ENCODE measurements at regions not wholly inside any gene's neighbourhood (a gene's known extent, or its start where the extent isn't known, plus 50 kb on each side); places are given as distances from the start of the nearest gene placed in this dataset.

DNA sequence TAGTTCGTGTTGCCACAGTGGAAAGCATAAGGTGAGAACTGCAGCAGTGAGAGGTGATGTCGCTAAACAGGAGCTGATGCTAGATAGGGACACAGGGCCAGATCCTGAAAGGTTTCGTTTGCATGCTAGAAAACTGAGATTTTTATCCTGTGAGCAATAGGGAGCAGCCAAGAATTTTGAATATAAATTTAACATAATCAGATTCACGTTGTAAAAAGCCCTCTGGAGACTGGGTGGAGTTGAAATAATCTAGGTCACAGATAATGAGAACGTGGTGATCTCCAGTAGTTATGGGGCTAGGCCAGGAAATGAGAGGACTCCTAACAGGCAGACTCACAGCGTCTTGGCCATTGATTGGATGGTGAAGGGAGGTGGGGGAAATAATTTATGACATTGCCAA, 92.1 kb upstream of the IMMP2L start:
- H3K36me3 ChIP-seq (ENCODE audit: control insufficient read depth in 2 of 4, insufficient read depth in 4 of 4, low read length in 3 of 4): no peaks in the 10 kb centered on the region
- FAIRE-seq: no peak
- H3K4me3 ChIP-seq (ENCODE audit: extremely low read depth in 1 of 4, insufficient read depth in 2 of 4, low read depth in 3 of 4, low read length in 4 of 4): no peak overlapping the region
- H4K91ac ChIP-seq (replicated peaks; ENCODE audit: insufficient read length, low read length): no peak overlapping the region
- H2BK20ac ChIP-seq (ENCODE audit: low read length): no peak overlapping the region
- no peak overlapping the region for H4K8ac ChIP-seq (ENCODE audit: extremely low read depth, insufficient read depth, low read length)
- no peak overlapping the region for H3K27ac ChIP-seq (ENCODE audit: low read depth, low read length)
- no peak for DNase-seq (ENCODE audit: low read depth in 1 of 2, low spot score in 2 of 2)
- H2BK15ac ChIP-seq (ENCODE audit: low read length): no peak overlapping the region
- no peaks in the 10 kb centered on the region for H3K79me1 ChIP-seq (ENCODE audit: low read depth, low read length)
- no peak overlapping the region for H4K5ac ChIP-seq (ENCODE audit: insufficient read length, low read depth, low read length)
- no peak overlapping the region for H3K4me2 ChIP-seq (ENCODE audit: insufficient read depth in 1 of 2, low read depth in 2 of 2, low read length in 2 of 2)
- no peak overlapping the region for H3K18ac ChIP-seq (ENCODE audit: extremely low read depth, low read length)
- H2BK5ac ChIP-seq (ENCODE audit: low read depth, low read length): no peak overlapping the region
- no peaks in the 10 kb centered on the region; the same call in 1 of the 2 replicates for H3K23me2 ChIP-seq (ENCODE audit: low read depth, low read length)
- no peak overlapping the region for H3K14ac ChIP-seq (ENCODE audit: insufficient read length)
- H3K79me2 ChIP-seq (ENCODE audit: control insufficient read depth in 1 of 2, insufficient read depth in 2 of 2, low read length in 2 of 2): no peaks in the 10 kb centered on the region
- no peak overlapping the region for H3K9ac ChIP-seq (replicated peaks in 1 of 4; ENCODE audit: extremely low read depth in 1 of 4, low read depth in 3 of 4, low read length in 3 of 4)
- 83% methylated on average over 6 of the region's 6 CpGs; no CpG with 5 or more reads in 1 of the 2 experiments for WGBS, 2 experiments (ENCODE audit: extremely low coverage in 1 of 2, insufficient coverage in 1 of 2, insufficient read length in 1 of 2, insufficient replicate concordance in 2 of 2, low coverage in 1 of 2, low lambda C conversion rate in 2 of 2, missing lambda C conversion rate in 1 of 2)
- H3K56ac ChIP-seq (replicated peaks; ENCODE audit: insufficient read length, low read depth, low read length): no peak overlapping the region
- H3K4ac ChIP-seq (replicated peaks; ENCODE audit: insufficient read length, low read depth, low read length): no peak overlapping the region
- no peak overlapping the region for H2BK120ac ChIP-seq (replicated peaks; ENCODE audit: low read depth, low read length)
- no peaks in the 10 kb centered on the region for H3K4me1 ChIP-seq (replicated peaks in 1 of 4; ENCODE audit: control insufficient read depth in 3 of 4, insufficient read depth in 4 of 4, low read length in 3 of 4)
- H3K27me3 ChIP-seq (replicated peaks in 1 of 4; ENCODE audit: control insufficient read depth in 3 of 4, extremely low read depth in 1 of 4, insufficient read depth in 3 of 4, low read length in 3 of 4): no peaks in the 10 kb centered on the region
- H4K20me1 ChIP-seq (replicated peaks in 1 of 2; ENCODE audit: control insufficient read depth in 1 of 2, insufficient read depth in 2 of 2, low read length in 2 of 2): no peaks in the 10 kb centered on the region
- no peaks in the 10 kb centered on the region for H3K9me3 ChIP-seq (ENCODE audit: insufficient read depth in 2 of 2, low read depth in 1 of 2, low read length in 1 of 2)
- no peak overlapping the region for H2AFZ ChIP-seq (ENCODE audit: low read length)
- POLR2A ChIA-PET (ENCODE audit: partially characterized antibody): interaction anchor here (1.2 kb wide), 1 partner anchor 92 kb away, joined by 3 read pairs; the partner anchor contains the start of gene IMMP2L
- CTCF ChIA-PET (ENCODE audit: partially characterized antibody): interaction anchor here (1.3 kb wide), 1 partner anchor 10 kb away, joined by 3 read pairs; no protein-coding TSS in a partner anchor
- no peak overlapping the region for H2BK12ac ChIP-seq (ENCODE audit: low read depth, low read length)
- no peak overlapping the region for H3K23ac ChIP-seq (ENCODE audit: insufficient read length)
- H2AK5ac ChIP-seq (ENCODE audit: low read depth, low read length): no peak overlapping the region
- TF ChIP-seq BACH1 (IDR thresholded peaks at IDR 0.05; ENCODE audit: low read length) (no peak), KDM4A (IDR thresholded peaks at IDR 0.05; ENCODE audit: low read depth, low read length, severe bottlenecking) (no peak), CHD2 (IDR thresholded peaks at IDR 0.05; ENCODE audit: low read length) (no peak), ASH2L (IDR thresholded peaks at IDR 0.05; ENCODE audit: low read length) (no peak), SP1 (IDR thresholded peaks at IDR 0.05; ENCODE audit: low read depth, low read length) (no peak), HDAC6 (IDR thresholded peaks at IDR 0.05; ENCODE audit: low read depth, low read length) (no peak), HDAC2 (IDR thresholded peaks at IDR 0.05; ENCODE audit: borderline replicate concordance in 1 of 2, low read depth in 2 of 2, low read length in 2 of 2) (no peak), CEBPB (IDR thresholded peaks at IDR 0.05; ENCODE audit: low read depth, low read length) (no peak), TBP (IDR thresholded peaks at IDR 0.05; ENCODE audit: low read depth, low read length) (no peak), BCL11A (IDR thresholded peaks at IDR 0.05; ENCODE audit: low read depth in 2 of 2, low read length in 2 of 2) (no peak), SIN3A (conservative IDR thresholded peaks at IDR 0.05 in 1 of 2, IDR thresholded peaks at IDR 0.05 in 1 of 2; ENCODE audit: low read depth in 1 of 2, low read length in 2 of 2) (no peak), MAFK (IDR thresholded peaks at IDR 0.05; ENCODE audit: low read depth, low read length) (no peak), BRCA1 (IDR thresholded peaks at IDR 0.05; ENCODE audit: low read depth, low read length) (no peak), POLR2A (IDR thresholded peaks at IDR 0.05; ENCODE audit: control extremely low read depth in 1 of 2, low read depth in 2 of 2, low read length in 2 of 2) (no peak), POU5F1 (IDR thresholded peaks at IDR 0.05; ENCODE audit: low read depth, low read length) (no peak)
- TF ChIP-seq, protein P1, sequence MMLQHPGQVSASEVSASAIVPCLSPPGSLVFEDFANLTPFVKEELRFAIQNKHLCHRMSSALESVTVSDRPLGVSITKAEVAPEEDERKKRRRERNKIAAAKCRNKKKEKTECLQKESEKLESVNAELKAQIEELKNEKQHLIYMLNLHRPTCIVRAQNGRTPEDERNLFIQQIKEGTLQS (IDR thresholded peaks at IDR 0.05; ENCODE audit: insufficient read depth, low read depth, low read length): no peak

Data from H1 (cell line).